DOHH2 (cell line): ENCODE measurements at regions not wholly inside any gene's neighbourhood (a gene's known extent, or its start where the extent isn't known, plus 50 kb on each side); places are given as distances from the start of the nearest gene placed in this dataset.

Experiments used
- CTCF ChIP-seq: fragments of 200-600 bp; sonication (generic); IDR thresholded peaks from one replicate; pipeline ENCODE4 v1.5.1; 2014; ENCODE audit warnings: antibody characterized with exemption, mild to moderate bottlenecking, low read depth, low read length; ENCODE audit not compliant: poor library complexity, severe bottlenecking
- EZH2phosphoT487 ChIP-seq: fragments of 200-600 bp; sonication (generic); IDR thresholded peaks from 2 replicates; pipeline ENCODE4 v1.6.1; 2017; ENCODE audit warnings: borderline replicate concordance, mild to moderate bottlenecking, antibody characterized with exemption, low read length, moderate library complexity, mixed read lengths

GRCh38 chr15:79381593-79381992 lies 50.5 kb upstream of the MINAR1 start:
- TF ChIP-seq CTCF, result no peak
- no peak for TF ChIP-seq EZH2phosphoT487
